ENCODE measurements at regions not wholly inside any gene's neighbourhood (a gene's known extent, or its start where the extent isn't known, plus 50 kb on each side); places are given as distances from the start of the nearest gene placed in this dataset.

- no peak for TF ChIP-seq EZH2 (IDR thresholded peaks at IDR 0.05)
- TF ChIP-seq CTCF (IDR thresholded peaks at IDR 0.05) = no peak
- TF ChIP-seq EZH2phosphoT487 (IDR thresholded peaks at IDR 0.05) = no peak
Measured at GRCh38 chr6:137658287-137658686, 164.1 kb upstream of the OLIG3 start.

Data from neural progenitor cell (in vitro differentiated cells).